HepG2 (cell line): ENCODE measurements at regions not wholly inside any gene's neighbourhood (a gene's known extent, or its start where the extent isn't known, plus 50 kb on each side); places are given as distances from the start of the nearest gene placed in this dataset.

ENCODE experiments used
- AGO2 ChIP-seq: fragments of 200-400 bp; formaldehyde crosslinking; optimal IDR thresholded peaks from 2 replicates; pipeline ENCODE3; 2017; ENCODE audit warnings: mild to moderate bottlenecking, low read depth, low read length, moderate library complexity
- CTCF ChIP-seq: sonication (generic); formaldehyde crosslinking; IDR thresholded peaks from 2 replicates; pipeline ENCODE4 v1.5.0; 2020; ENCODE audit warnings: mild to moderate bottlenecking, missing genetic modification reagents, moderate library complexity
- EZH2 ChIP-seq: conservative IDR thresholded peaks from 2 replicates; pipeline ENCODE4 v1.6.1; 2012; ENCODE audit warnings: mild to moderate bottlenecking, low read depth, low read length, moderate library complexity
- FOXJ3 ChIP-seq: sonication (generic); formaldehyde crosslinking; IDR thresholded peaks from 2 replicates; pipeline ENCODE4 v1.4.0; 2020; ENCODE audit warnings: missing genetic modification reagents, mild to moderate bottlenecking, borderline replicate concordance
- KAT2B ChIP-seq: fragments of 150-350 bp; IDR thresholded peaks from 2 replicates; pipeline ENCODE4 v1.6.1; 2014; ENCODE audit warnings: low read depth, low read length, borderline replicate concordance
- KDM5A ChIP-seq: fragments of 200-600 bp; sonication (generic); IDR thresholded peaks from 2 replicates; pipeline ENCODE4 v1.7.0; 2018; ENCODE audit warnings: antibody characterized with exemption, mild to moderate bottlenecking, low read length, borderline replicate concordance
- RFX3 ChIP-seq: IDR thresholded peaks from 2 replicates; pipeline ENCODE4 v1.6.1; 2016; ENCODE audit warnings: missing biosample characterization, missing genetic modification reagents
- ZNF737 ChIP-seq: sonication (generic); formaldehyde crosslinking; IDR thresholded peaks from 2 replicates; pipeline ENCODE4 v1.5.0; 2020; ENCODE audit warnings: missing genetic modification reagents, mild to moderate bottlenecking, borderline replicate concordance
- TF ChIP-seq, protein P1 (sequence below): sonication (generic); formaldehyde crosslinking; IDR thresholded peaks from 2 replicates; pipeline ENCODE4 v1.4.0; 2020; ENCODE audit warnings: missing genetic modification reagents, borderline replicate concordance

GRCh38 chr18:76233406-76233805, 261.6 kb downstream of the ZNF516 start:
- TF ChIP-seq FOXJ3 (CRISPR knock-in tag) = no peak
- TF ChIP-seq RFX3 = no peak
- no peak for TF ChIP-seq KAT2B
- TF ChIP-seq CTCF (CRISPR knock-in tag) = no peak
- TF ChIP-seq ZNF737 = no peak
- TF ChIP-seq KDM5A = no peak
- TF ChIP-seq AGO2 = no peak
- TF ChIP-seq, protein P1, sequence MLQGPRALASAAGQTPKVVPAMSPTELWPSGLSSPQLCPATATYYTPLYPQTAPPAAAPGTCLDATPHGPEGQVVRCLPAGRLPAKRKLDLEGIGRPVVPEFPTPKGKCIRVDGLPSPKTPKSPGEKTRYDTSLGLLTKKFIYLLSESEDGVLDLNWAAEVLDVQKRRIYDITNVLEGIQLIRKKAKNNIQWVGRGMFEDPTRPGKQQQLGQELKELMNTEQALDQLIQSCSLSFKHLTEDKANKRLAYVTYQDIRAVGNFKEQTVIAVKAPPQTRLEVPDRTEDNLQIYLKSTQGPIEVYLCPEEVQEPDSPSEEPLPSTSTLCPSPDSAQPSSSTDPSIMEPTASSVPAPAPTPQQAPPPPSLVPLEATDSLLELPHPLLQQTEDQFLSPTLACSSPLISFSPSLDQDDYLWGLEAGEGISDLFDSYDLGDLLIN (CRISPR knock-in tag) = no peak
- TF ChIP-seq EZH2 = no peak
